Muscle of back (tissue), 3 donors: ENCODE measurements at regions not wholly inside any gene's neighbourhood (a gene's known extent, or its start where the extent isn't known, plus 50 kb on each side); places are given as distances from the start of the nearest gene placed in this dataset.
"Not testable (repeated sequence)": the region's sequence is repeated elsewhere in the genome, so short reads cannot be mapped to it uniquely, and the experiment has no call there.

Source experiments
- DNase-seq, 3 donors: peaks; one replicate each; pipeline versions ENCODE4 v3.0.0 to v3.0.0-alpha.2; 2013

DNA sequence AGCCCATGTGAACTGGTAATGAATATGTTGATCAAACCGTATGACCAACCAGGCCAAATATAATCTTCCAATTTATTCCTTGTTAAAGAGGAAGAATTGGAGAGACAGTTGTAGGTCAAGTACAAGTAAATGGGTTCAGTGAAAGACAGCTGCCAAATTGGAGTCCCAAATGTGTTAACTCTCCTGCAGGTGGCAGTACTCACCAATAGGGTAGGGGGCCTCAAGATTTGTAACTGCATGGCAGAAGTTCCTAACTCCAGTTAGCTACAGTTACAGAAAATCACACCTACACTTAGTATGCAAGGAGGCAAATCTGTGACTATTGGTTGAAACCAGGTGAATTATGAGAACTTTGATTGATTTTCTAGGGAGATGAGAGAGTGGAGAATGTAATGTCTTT lies 278.0 kb downstream of the ZBBX start:
- DNase-seq = no peak

DNA sequence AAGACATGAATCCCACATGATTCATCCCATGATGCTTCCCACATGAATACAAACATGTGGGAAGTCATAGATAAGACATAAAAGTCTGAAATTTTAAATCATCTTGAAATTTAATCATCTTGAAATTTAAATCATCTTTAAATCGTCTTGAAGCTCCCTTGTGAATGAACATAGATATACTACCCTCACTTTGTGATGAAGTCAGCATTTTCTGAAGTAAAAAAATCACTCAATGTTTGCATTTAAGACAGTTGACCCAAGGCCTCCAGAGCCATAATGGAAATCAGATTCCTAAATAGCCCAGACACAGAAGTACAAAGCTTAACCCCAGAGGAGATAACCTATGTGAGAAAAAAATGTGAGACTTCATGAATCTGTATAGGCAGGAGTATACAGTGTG lies 279.4 kb downstream of the ZBBX start:
- no peak for DNase-seq

GRCh38 chr3:167100200-167100599 lies 279.9 kb downstream of the ZBBX start:
- no peak for DNase-seq

GRCh38 chr3:167095976-167096375 lies 284.1 kb downstream of the ZBBX start:
- no peak for DNase-seq

- DNase-seq = no peak
Measured at GRCh38 chr3:167094632-167095031, 285.5 kb downstream of the ZBBX start.

DNA sequence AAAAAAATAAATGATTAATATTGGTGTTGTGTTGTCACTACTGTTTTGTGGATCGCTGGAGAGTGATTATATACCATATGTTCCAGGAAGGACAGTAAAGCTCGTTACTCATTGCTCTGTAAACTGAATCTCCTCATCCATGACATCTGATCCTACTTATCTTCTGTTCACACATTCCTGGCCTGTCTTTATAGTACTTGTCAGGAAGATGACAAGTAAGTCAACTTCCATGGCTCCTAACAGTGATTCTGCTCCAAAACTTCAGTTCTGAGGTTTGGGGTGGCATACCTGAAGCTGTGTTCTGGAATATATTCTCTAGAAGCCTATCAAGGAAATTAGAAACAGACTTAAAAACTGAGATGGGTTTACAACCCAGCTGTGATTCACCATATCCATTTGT lies 288.9 kb downstream of the ZBBX start:
- DNase-seq = peak in 1 of 3 donors; percentile 14

DNA sequence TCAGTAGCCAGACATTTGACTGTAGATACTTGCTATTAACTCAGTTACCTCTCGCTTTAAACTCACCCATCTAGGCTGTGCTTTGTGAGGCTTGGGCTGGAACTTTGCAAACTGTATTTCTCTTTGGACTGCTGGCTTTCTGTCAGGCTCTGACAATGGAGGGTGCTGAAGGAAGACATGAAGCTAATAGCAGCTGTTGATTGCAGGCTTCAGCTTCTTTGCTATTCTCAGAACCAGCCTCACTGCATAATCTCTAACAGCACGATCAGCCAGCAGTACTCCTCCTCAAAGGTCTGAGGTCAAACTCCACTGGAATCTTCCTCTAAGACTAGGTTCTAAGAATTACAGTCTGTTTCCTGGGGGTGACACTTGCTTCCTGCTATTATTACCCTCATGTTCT lies 295.6 kb downstream of the ZBBX start:
- peak; percentile 13 to 36 (median 17) for DNase-seq

- DNase-seq = no peak
Measured at GRCh38 chr3:167078070-167078622, 302.0 kb downstream of the ZBBX start.

- DNase-seq = no peak
Measured at GRCh38 chr3:167067787-167068161, 312.3 kb downstream of the ZBBX start.

DNA sequence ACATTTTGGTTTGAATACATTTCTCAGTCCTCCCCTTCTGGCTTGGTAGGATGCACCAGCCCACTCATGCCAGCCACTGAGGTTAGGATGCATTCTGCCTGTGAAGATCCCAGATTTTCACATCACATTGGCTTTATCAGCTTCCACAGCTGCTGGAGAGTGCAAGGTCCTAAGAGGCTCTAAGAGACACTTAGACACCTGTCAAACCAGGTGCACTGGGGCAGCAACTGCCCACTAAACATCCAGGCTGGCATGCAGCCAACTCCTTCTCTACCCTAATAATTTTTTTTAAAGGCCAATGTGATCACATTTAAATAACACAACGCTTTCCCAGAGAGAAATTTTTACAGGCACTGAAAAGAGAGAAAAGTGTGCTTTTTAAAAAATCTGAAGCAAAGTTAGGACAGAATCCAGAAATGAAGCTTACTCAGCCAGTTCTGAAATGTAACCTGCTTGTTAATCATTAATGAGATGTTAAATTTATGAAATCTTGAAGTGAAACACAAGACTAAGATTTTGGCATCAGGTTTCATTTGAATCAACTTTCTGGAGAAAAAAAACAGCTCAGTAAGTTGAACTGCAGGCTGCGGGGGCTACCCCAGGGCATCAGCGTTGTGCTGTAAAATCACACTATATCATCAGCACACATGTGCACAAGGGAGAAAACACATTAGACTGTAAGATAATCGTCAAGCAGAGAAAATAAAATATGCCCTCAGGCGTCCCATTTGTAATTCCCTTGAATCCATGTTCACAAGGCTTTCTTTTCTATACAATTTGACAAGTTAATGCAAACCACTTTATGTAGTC lies 312.9 kb downstream of the ZBBX start:
- DNase-seq = peak in 1 of 3 donors; percentile 17

DNA sequence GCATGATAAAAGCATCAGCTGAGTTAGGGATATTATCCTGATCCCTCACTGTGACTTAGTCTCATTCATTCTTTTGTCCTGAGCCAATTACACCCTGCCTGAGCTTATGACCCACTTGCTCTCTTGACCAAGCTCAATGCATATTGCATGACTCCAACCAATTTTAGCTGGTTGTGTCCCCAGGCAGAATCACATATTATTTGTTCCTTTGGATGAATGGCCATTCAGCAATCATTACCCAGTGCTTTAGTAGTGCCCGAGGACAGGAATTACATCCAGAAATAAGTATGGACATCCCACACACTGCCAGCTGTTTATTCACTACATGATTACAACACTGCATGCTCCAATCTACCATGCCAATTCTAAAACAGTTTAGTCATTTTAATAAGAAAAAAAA lies 322.5 kb downstream of the ZBBX start:
- peak in 1 of 3 donors; percentile 6 for DNase-seq

DNA sequence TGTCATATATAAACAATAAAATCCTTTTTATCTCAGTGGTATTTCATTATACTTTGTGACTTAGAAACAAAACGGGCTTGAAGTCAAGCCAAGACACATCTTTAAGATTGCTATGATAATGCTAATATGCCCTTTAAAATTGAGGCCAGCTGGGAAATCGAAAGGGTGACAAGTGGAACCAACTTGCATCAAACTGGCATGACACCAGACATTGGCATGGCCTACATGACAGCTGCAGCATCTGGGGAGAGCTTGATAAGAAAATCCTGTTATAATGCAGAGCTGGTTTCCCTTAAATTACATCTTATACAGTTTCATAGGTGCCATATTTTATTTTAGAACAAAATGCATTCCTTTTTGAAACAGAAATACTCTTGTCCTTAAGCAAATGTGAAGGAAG lies 325.2 kb downstream of the ZBBX start:
- DNase-seq = peak; percentile 14 to 46 (median 15)

DNA sequence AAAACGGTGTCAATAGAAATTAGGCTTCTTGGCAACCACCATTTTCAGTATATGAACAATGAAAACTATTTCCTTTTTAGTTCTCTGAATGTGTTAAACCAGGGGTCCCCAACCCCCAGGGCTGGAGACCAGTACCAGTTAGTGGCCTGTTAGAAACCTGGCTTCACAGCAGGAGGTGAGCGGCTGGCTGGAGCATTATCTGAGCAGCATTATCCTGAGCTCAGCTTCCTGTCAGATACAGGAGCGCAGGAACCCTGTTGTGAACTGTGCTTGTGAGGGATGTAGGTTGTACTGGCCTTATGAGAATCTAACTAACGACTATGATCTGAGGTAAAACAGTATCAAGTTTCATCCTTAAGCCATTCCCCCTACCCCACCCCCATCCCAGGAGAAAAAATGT lies 328.7 kb downstream of the ZBBX start:
- no peak for DNase-seq

DNA sequence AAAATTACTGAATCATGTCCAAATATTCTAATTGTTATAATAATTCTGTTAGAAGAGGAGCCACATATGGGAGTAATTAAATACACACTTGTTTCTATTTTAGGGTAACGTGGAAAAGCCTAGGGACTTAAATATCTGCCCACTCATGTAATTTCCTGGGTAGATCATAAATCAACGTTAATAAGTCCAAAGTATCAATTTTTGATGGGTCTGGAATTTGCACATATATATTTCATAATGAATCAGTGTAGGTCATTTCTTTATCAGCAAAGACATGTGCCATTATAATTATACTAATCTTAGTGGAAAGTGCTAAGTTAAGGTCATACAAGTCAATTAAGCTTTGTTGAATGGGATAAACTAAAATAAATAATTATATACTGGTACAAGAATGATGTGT lies 346.2 kb downstream of the ZBBX start:
- DNase-seq = no peak

DNA sequence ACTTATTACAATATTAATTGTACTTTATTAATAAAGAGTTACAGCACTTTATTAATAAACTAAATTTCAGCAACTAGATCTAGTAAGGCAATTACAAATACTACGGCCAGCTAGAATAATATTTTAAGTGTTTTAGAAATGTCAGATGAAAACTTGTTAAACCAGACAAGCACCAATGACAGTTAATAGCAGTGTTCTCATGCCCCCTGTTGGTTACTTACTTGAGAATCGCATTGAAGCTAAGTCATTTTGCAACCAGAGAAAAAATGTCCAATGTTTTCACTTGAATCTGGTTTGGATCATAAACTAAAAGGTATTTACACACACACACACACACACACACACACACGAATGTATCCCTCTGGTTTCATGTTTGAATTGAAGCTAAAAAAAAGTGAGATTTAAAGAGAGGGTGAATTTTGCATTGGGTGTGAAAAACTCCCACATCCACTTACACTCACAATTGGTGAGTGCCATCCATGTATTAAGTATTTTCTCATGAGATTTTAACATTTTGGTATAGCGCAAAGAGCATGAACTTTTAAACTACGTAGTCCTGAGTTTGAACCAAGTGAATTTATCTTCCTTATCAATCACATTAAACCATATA lies 347.7 kb downstream of the ZBBX start:
- peak; percentile 22 to 57 (median 40) for DNase-seq

DNA sequence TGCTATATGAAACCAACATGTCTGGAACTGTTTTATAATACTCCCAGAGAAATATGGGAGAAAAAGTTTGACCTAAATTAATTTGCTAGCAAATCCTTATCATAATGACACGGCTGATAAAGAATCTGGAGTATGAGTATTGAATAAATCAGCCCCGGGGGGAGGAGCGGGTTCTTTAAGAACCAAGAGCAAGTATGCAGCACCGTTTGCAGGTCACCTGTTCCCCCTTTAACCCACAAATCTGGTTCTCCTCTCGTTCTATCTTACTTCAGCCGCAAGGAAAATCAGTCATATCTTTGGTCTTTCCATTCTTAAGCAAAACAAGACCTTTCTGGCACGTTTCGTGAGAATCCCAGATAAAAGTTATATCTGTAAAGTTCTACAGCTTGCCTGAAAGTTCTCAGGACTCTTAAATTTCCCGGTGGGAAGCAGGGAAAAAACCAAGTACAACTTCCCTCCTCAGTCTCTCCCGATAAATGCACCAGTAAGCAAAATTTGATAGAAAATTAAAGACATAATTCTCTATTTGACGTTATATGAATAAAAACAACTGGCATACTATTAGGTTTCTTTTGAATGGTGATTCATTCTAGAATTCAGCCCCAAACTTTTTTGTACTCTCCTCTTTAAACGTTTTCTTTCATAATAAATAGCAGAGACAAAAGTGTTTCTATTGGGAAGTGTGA lies 348.6 kb downstream of the ZBBX start:
- DNase-seq = no peak

- no peak for DNase-seq
Measured at GRCh38 chr3:167030082-167030725, 349.9 kb downstream of the ZBBX start.

- not testable (repeated sequence) for DNase-seq
Measured at GRCh38 chr3:167019503-167019902, 360.6 kb downstream of the ZBBX start.

DNA sequence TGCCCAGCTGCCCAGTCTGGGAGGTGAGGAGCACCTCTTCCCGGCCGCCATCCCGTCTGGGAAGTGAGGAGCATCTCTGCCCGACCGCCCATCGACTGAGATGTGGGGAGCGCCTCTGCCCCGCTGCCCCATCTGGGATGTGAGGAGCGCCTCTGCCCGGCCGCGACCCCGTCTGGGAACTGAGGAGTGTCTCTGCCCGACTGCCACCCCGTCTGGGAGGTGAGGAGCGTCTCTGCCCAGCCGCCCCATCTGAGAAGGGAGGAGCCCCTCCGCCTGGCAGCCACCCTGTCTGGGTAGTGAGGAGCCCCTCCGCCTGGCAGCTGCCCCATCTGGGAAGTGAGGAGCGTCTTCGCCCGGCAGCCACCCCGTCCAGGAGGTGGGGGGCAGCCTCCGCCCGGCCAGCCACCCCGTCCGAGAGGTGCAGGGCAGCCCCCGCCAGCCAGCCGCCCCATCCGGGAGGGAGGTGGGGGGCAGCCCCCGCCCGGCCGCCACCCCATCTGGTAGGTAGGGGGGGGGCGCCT lies 361.4 kb downstream of the ZBBX start:
- DNase-seq = not testable (repeated sequence)

DNA sequence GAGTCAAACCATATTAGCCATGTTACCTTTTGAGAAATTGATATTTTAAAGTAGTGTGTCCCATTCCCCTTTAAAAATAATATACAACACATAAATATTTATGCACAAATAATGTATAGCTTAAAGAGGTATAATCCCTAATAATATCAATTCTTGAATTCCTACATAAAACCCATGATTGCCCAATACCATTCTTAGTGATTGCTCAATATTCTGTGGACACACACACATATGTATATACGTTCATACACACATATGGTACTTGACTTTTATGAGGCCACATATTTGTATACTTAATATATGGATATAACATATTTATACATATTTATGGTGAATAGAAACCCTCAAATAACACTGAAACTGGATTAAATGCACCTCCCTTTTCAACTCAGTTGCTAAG lies 367.4 kb downstream of the ZBBX start:
- DNase-seq = no peak

DNA sequence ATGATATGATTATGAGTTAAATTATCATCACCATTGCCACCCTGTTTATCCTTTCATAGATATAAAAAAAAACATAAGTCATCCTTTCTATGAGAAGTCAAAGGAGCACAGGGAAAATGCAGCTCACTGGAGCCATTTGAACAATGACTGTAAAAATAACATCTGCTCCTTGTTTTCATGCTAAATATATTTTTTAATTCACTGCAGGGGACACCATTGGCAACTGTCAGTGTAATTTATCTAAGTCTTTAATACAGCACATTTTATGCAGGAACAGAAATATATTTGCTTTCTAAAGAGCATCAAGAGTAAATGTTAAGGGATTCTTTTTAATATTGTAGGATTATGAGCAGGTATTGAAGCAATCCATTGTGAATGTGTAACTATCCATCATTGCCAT lies 371.3 kb downstream of the ZBBX start:
- no peak for DNase-seq

DNA sequence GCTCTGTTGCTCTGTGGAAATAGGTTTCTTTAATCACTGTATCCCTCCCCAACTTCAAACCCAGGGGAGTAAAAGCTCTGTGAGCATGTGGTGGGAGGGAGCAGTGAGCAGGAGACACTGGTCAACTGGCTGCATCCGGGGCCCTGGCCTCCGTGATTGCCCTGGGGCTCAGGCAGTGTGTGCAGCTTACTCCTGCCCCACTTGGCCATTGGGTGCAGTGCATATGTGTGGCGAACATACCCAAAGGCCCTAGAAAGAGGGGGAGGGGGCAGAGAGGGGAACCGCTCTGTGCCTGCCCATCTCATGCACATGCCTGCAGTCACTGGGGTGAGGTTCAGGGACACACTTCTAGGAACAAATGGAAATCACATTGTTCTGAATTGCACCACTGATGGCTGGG lies 378.7 kb downstream of the ZBBX start:
- no peak for DNase-seq
